AG09319 (cell line): ENCODE measurements at regions not wholly inside any gene's neighbourhood (a gene's known extent, or its start where the extent isn't known, plus 50 kb on each side); places are given as distances from the start of the nearest gene placed in this dataset.

Experiments used
- DNase-seq: peaks from one replicate; pipeline ENCODE4 v3.0.0-alpha.2; 2010; ENCODE audit warnings: low read depth; ENCODE audit errors: extremely low read depth
- TF ChIP-seq, protein P1 (sequence below): IDR thresholded peaks from 2 replicates; pipeline ENCODE4 v1.5.1; 2011; ENCODE audit warnings: low read depth, mild to moderate bottlenecking, inconsistent platforms, low read length, moderate library complexity

DNA sequence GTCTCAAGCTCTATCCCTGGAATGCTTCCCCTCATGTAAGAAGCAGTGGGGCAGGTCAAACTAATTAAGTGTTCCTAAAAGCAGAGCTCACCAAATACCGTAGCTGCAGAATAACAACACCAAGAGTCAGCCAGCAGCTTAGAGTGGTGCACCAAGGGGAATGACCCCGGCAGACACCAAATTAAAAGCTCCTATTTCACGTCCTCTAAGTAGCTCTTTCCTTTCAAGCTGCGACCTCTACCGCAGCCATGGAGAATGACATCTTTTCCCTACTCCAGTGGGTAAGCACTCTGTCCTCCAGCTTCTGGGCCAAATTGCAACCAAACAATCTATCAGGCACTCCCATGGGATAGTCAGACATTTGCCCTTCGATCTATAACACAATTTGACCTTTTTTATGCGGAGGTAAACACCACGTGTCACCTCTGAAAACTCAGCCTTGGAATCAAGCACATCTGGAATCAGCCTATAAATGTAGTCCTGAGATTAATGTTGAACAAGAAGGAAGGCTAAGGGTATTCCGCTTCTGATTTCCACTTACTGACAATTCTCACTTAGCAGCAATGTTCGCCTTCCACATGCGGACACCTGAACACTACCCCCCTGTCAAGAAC lies 67.6 kb upstream of the CDKN3 start:
- peak; percentile 44 for DNase-seq
- TF ChIP-seq, protein P1, sequence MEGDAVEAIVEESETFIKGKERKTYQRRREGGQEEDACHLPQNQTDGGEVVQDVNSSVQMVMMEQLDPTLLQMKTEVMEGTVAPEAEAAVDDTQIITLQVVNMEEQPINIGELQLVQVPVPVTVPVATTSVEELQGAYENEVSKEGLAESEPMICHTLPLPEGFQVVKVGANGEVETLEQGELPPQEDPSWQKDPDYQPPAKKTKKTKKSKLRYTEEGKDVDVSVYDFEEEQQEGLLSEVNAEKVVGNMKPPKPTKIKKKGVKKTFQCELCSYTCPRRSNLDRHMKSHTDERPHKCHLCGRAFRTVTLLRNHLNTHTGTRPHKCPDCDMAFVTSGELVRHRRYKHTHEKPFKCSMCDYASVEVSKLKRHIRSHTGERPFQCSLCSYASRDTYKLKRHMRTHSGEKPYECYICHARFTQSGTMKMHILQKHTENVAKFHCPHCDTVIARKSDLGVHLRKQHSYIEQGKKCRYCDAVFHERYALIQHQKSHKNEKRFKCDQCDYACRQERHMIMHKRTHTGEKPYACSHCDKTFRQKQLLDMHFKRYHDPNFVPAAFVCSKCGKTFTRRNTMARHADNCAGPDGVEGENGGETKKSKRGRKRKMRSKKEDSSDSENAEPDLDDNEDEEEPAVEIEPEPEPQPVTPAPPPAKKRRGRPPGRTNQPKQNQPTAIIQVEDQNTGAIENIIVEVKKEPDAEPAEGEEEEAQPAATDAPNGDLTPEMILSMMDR, result peak; percentile 90

DNA sequence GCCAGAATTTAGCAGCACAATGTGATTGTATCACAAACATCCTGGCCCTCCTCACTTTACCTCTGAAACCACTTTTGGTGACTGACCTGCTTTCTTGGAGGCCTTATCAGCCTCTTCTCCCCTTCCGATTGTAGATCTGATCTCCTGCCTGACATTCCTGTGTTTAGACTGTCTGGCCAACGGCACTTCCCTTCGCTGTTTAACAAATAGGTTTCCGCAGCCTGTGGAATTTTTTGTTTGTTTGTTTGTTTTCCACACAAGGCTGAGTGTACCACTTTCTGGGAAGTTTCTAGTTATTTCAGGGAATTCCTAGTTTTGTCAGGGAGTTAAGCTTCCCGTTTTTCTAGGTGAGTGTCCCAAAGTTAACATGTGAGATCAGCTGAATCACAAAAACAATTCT lies 65.9 kb upstream of the CDKN3 start:
- no peak for DNase-seq

DNA sequence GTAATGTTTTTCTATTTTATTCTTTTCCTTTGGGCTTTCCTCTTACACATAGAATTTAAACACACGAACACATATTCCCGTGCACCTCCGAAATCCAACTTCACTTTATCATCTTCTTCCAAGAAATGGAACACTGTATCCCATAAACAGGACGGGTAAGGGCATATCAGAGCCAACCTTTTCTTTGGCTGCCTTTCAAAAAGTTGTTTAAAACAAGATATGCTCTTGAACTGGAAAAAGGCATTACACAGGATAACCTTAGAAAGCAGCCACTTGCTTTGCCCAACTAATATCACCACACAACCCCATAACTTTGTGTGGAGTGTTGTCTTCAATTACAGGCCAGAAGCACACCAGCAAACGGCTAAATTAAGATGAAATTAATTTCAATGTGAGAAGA lies 65.3 kb upstream of the CDKN3 start:
- TF ChIP-seq, protein P1, result no peak
- no peak for DNase-seq

More for the DNA sequence above, 65.9 kb upstream of the CDKN3 start:
- TF ChIP-seq, protein P1, result no peak

DNA sequence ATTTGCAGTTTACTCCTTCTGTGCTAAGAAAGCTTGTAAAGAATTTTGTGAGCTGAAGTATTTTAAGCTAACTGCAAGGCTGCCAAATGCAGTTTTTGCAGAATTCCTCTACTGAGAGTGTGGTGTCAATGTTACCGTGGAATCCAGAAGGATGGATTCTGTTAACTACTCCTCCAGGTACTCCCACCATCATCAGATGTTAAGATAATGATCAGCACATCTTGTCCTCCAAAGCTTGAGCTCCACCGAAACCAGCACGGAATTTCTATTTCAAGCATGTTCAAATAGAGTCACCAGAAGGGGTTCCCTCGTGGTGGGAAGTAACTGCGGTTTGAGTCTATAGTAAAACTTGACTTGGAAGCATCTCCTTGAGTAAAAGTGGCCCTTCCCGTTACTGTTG lies 64.3 kb upstream of the CDKN3 start:
- no peak for DNase-seq
- TF ChIP-seq, protein P1, result no peak

DNA sequence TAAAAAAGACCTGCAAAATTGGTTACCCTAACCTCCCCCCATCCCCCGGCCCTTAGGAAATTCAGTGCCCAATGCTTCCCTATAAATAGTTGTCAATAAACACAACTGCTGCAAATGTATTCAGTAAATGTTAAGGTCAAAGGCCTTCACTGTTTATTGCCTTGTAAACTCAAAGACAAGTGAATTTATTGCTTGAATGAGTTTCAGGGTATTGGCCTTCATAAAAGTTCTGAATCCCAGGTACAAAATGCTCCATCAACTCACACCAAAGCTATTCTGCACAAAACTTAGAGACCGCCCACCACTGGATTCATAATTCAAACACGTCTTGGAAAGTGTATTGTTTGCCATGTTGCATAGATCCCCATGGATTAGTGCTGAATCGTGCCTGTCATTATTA lies 63.3 kb upstream of the CDKN3 start:
- TF ChIP-seq, protein P1, result no peak
- DNase-seq, result no peak

DNA sequence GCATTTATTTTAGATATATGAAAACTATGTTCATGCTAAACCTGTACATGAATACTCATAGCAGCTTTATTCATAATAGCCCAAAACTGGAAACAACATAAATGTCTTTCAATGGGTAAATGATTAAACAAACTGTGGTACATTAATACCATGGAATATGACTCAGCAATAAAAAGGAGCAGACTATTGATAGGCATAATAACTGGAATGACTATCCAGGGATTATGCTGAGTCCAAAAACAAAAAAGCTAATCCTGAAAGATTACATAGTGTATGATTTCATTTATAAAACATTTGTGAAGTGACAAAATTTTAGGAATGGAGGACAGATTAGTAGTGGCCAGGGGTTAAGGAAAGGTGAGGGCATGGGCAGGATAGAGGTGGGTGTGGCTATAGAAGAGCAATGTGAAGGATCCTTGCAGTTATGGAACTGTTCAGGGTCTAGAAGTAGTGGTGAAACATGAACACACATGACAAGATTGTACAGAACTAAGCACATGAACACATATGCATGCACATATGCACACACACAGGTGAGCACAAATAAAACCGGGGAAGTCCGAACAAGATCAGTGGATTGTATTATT lies 61.1 kb upstream of the CDKN3 start:
- TF ChIP-seq, protein P1, result no peak
- no peak for DNase-seq

DNA sequence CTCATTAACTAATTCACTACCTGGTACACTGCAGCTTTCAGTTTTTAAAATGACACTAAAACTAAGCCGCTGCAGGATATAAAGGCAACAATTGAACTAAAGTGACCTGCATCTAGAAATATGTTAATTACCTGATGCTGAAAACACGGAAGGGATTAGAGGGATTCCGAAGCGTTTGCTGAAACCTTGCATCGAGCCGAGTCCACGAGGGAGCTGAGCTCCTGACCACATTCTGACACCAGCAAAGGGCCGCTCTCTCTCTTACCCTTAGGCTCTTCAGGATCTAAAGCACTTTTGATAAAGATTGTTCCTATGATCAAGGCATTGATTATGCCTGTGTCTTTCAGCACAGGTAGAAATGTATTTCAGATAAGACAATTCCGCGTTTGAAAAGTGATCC lies 59.5 kb upstream of the CDKN3 start:
- no peak for DNase-seq
- TF ChIP-seq, protein P1, result no peak
